Breast epithelium (tissue), 3 donors: ENCODE measurements at regions not wholly inside any gene's neighbourhood (a gene's known extent, or its start where the extent isn't known, plus 50 kb on each side); places are given as distances from the start of the nearest gene placed in this dataset.

Experiments
- POLR2A ChIP-seq: fragments of 450-650 bp; IDR thresholded peaks from one replicate; pipeline ENCODE4 v1.6.1; 2016; ENCODE audit warnings: antibody characterized with exemption, mild to moderate bottlenecking, moderate library complexity
- POLR2AphosphoS5 ChIP-seq, 3 donors: sonication (generic); formaldehyde crosslinking; IDR thresholded peaks; one replicate each; pipeline ENCODE4 v1.6.1; 2017; ENCODE audit warnings: antibody characterized with exemption in 3 of 3
- TF ChIP-seq, protein P1 (sequence below), 3 donors: fragments of 450-650 bp; IDR thresholded peaks; one replicate each; pipeline ENCODE4 v1.5.1; 2016 to 2017; ENCODE audit warnings: antibody characterized with exemption in 3 of 3, mild to moderate bottlenecking in 3 of 3, moderate library complexity in 3 of 3

DNA sequence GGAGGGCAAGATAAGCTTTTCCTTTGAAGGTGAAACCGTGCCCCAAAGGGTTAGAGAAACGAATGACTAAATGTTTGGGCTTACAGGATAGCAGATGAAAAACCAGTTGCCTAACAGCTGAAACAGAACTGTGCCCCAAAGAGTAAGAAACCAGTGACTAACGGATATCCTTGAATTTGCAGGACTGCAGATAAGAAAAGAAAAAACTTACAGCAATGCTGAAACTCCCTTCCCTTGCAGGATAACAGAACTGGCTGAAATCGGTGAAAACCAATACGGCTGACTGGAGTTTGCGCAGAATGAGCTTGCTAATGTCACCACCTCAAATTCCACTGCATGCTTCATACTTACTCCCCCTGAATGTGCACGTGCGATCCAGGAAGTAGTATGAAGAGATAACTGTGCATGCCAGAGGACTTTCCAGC is 175.2 kb upstream of the NLRP1 start:
- TF ChIP-seq, protein P1, sequence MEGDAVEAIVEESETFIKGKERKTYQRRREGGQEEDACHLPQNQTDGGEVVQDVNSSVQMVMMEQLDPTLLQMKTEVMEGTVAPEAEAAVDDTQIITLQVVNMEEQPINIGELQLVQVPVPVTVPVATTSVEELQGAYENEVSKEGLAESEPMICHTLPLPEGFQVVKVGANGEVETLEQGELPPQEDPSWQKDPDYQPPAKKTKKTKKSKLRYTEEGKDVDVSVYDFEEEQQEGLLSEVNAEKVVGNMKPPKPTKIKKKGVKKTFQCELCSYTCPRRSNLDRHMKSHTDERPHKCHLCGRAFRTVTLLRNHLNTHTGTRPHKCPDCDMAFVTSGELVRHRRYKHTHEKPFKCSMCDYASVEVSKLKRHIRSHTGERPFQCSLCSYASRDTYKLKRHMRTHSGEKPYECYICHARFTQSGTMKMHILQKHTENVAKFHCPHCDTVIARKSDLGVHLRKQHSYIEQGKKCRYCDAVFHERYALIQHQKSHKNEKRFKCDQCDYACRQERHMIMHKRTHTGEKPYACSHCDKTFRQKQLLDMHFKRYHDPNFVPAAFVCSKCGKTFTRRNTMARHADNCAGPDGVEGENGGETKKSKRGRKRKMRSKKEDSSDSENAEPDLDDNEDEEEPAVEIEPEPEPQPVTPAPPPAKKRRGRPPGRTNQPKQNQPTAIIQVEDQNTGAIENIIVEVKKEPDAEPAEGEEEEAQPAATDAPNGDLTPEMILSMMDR (IDR thresholded peaks at IDR 0.05): no peak
- TF ChIP-seq POLR2AphosphoS5 (IDR thresholded peaks at IDR 0.05) (no peak), POLR2A (no peak)
